Astrocyte of the cerebellum (primary cell): ENCODE measurements at regions not wholly inside any gene's neighbourhood (a gene's known extent, or its start where the extent isn't known, plus 50 kb on each side); places are given as distances from the start of the nearest gene placed in this dataset.
"Not testable (repeated sequence)": the region's sequence is repeated elsewhere in the genome, so short reads cannot be mapped to it uniquely, and the experiment has no call there.

Experiments used
- DNase-seq: peaks from one replicate; pipeline ENCODE4 v3.0.0-alpha.2; 2011; ENCODE audit warnings: low read depth
- H3K4me3 ChIP-seq: 2 replicates; pipeline ENCODE4 v1.5.1; 2011; ENCODE audit warnings: mild to moderate bottlenecking, low read depth, low read length, moderate library complexity
- CTCF ChIP-seq: IDR thresholded peaks from 2 replicates; pipeline ENCODE4 v1.5.1; 2012; ENCODE audit warnings: low read length, low read depth, moderate library complexity, mild to moderate bottlenecking; ENCODE audit errors: missing control alignments
- in situ Hi-C: cut with HindIII; loops from 2 replicates; pipeline ENCODE4 v1.10.0; 2017; ENCODE audit warnings: low sequenced_read_pairs

GRCh38 chr4:125594056-125594602 lies 279.4 kb downstream of the FAT4 start:
- DNase-seq, result no peak
- H3K4me3 ChIP-seq, result no peak overlapping the region
- TF ChIP-seq CTCF, result no peak
- in situ Hi-C loops, result no loop called here

- DNase-seq, H3K4me3 ChIP-seq, in situ Hi-C loops: not testable (repeated sequence)
Observed at GRCh38 chr4:125605926-125606325, 291.2 kb downstream of the FAT4 start.

GRCh38 chr4:125620066-125620860 lies 305.5 kb downstream of the FAT4 start:
- TF ChIP-seq CTCF, result no peak
- no peak overlapping the region for H3K4me3 ChIP-seq
- no peak for DNase-seq
- in situ Hi-C loops, result no loop called here

- DNase-seq, result no peak
- no peak overlapping the region for H3K4me3 ChIP-seq
- TF ChIP-seq CTCF, result no peak
- in situ Hi-C loops, result no loop called here
Observed at GRCh38 chr4:125624951-125625350, 310.2 kb downstream of the FAT4 start.

- no peak overlapping the region for H3K4me3 ChIP-seq
- in situ Hi-C loops, result no loop called here
- TF ChIP-seq CTCF, result no peak
- no peak for DNase-seq
Observed at GRCh38 chr4:125626946-125627345, 312.2 kb downstream of the FAT4 start.

GRCh38 chr4:125639182-125639621 lies 324.4 kb downstream of the FAT4 start:
- in situ Hi-C loops, result no loop called here

More at GRCh38 chr4:125639182-125639621, 324.4 kb downstream of the FAT4 start:
- TF ChIP-seq CTCF, result no peak
- peak; percentile 12 for DNase-seq
- no peak overlapping the region for H3K4me3 ChIP-seq
